ENCODE measurements at regions not wholly inside any gene's neighbourhood (a gene's known extent, or its start where the extent isn't known, plus 50 kb on each side); places are given as distances from the start of the nearest gene placed in this dataset.

DNA sequence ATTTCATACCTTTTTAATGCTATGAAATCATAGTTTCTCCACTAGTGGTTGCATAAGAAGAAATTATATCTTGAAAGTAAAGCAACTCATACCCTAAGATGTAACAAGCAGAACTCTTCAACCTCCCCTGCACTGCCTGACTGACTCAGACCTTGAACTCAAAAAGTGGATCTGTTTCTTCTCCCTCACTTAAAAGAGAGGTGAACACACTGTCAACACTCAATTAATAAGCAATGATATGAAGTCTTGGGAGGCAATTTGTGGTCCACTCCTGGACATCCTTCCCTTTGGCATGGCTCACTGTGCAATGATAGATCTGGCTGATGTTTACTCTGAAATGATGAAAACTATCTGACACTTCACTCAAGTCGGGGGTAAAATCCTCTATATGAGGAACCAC lies 282.0 kb upstream of the DKK2 start:
- Histone ChIP-seq H3K4me1 (ENCODE audit: insufficient read depth, low read length) (no peaks in the 10 kb centered on the region), H2AFZ (ENCODE audit: low read depth, low read length) (no peak overlapping the region), H3K27ac (ENCODE audit: low read length) (no peak overlapping the region), H3K27me3 (ENCODE audit: insufficient read depth, low read length, poor library complexity) (no peaks in the 10 kb centered on the region), H3K36me3 (ENCODE audit: insufficient read depth, low read length) (no peaks in the 10 kb centered on the region), H3K4me3 (ENCODE audit: low read depth in 1 of 2, low read length in 2 of 2) (no peak overlapping the region), H4K20me1 (ENCODE audit: insufficient read depth, low read length) (no peaks in the 10 kb centered on the region), H3K9me3 (ENCODE audit: insufficient read depth, low read length, severe bottlenecking) (no peaks in the 10 kb centered on the region), H3K9ac (ENCODE audit: low read depth, low read length) (no peak overlapping the region), H3K4me2 (ENCODE audit: insufficient read depth, low read length) (no peak overlapping the region), H3K79me2 (ENCODE audit: insufficient read depth, low read length) (no peaks in the 10 kb centered on the region)
- no peak for TF ChIP-seq EZH2 (IDR thresholded peaks at IDR 0.05; ENCODE audit: borderline replicate concordance, low read depth, low read length, severe bottlenecking)
- TF ChIP-seq, protein P1, sequence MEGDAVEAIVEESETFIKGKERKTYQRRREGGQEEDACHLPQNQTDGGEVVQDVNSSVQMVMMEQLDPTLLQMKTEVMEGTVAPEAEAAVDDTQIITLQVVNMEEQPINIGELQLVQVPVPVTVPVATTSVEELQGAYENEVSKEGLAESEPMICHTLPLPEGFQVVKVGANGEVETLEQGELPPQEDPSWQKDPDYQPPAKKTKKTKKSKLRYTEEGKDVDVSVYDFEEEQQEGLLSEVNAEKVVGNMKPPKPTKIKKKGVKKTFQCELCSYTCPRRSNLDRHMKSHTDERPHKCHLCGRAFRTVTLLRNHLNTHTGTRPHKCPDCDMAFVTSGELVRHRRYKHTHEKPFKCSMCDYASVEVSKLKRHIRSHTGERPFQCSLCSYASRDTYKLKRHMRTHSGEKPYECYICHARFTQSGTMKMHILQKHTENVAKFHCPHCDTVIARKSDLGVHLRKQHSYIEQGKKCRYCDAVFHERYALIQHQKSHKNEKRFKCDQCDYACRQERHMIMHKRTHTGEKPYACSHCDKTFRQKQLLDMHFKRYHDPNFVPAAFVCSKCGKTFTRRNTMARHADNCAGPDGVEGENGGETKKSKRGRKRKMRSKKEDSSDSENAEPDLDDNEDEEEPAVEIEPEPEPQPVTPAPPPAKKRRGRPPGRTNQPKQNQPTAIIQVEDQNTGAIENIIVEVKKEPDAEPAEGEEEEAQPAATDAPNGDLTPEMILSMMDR (IDR thresholded peaks at IDR 0.05; ENCODE audit: borderline replicate concordance, extremely low read depth, low read length, poor library complexity, severe bottlenecking), result no peak
- ATAC-seq (ENCODE audit: insufficient read depth, low read depth), result no peak
- DNase-seq, result no peak

DNA sequence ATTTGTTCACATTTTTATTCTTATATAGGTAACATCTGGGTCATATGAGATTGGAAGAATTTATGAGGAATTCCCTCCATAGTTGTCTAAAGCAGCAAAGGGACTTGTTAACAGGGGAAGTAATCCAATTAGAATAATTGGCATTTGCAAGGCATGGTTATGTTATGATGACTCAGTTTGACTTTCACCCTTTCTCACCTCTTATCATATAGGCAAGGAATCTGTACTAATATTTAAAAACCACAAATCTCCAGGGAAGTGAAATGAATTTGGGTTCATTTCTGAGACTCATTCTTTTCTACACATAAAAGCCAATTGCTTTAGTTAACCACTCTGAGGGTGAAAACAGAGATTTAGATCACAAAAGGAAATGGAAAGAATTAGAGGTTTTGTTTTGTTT lies 281.5 kb upstream of the DKK2 start:
- Histone ChIP-seq H3K9me3 (ENCODE audit: insufficient read depth, low read length, severe bottlenecking) (no peaks in the 10 kb centered on the region), H3K27me3 (ENCODE audit: insufficient read depth, low read length, poor library complexity) (no peaks in the 10 kb centered on the region), H3K4me2 (ENCODE audit: insufficient read depth, low read length) (no peak overlapping the region), H3K4me1 (ENCODE audit: insufficient read depth, low read length) (no peaks in the 10 kb centered on the region), H3K9ac (ENCODE audit: low read depth, low read length) (no peak overlapping the region), H4K20me1 (ENCODE audit: insufficient read depth, low read length) (no peaks in the 10 kb centered on the region), H3K27ac (ENCODE audit: low read length) (no peak overlapping the region), H3K4me3 (ENCODE audit: low read depth in 1 of 2, low read length in 2 of 2) (no peak overlapping the region), H2AFZ (ENCODE audit: low read depth, low read length) (no peak overlapping the region), H3K36me3 (ENCODE audit: insufficient read depth, low read length) (no peaks in the 10 kb centered on the region), H3K79me2 (ENCODE audit: insufficient read depth, low read length) (no peaks in the 10 kb centered on the region)
- ATAC-seq (ENCODE audit: insufficient read depth, low read depth) (no peak), DNase-seq (no peak)
- TF ChIP-seq, protein P1 (IDR thresholded peaks at IDR 0.05; ENCODE audit: borderline replicate concordance, extremely low read depth, low read length, poor library complexity, severe bottlenecking), result no peak
- TF ChIP-seq EZH2 (IDR thresholded peaks at IDR 0.05; ENCODE audit: borderline replicate concordance, low read depth, low read length, severe bottlenecking), result no peak

DNA sequence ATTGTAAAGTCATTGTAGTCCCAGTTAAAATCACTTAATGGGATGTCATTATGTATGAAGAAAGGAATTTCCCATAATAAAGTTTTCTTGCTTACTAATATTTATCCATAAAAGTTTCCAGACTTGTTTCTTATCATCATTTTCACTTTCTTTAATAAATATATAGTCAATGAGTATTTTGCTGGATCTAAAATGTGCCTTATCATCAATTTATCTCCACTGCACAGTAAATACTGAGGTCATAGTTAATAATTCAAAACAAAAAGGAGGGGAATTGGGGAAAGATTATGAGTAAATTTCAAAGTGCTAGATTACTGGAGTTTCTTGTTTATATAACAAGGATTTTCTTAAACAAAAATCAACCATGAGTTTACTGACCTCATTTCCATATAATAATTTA lies 279.5 kb upstream of the DKK2 start:
- Histone ChIP-seq H3K27ac (ENCODE audit: low read length) (no peak overlapping the region), H3K9me3 (ENCODE audit: insufficient read depth, low read length, severe bottlenecking) (no peaks in the 10 kb centered on the region), H2AFZ (ENCODE audit: low read depth, low read length) (no peak overlapping the region), H3K36me3 (ENCODE audit: insufficient read depth, low read length) (no peaks in the 10 kb centered on the region), H3K27me3 (ENCODE audit: insufficient read depth, low read length, poor library complexity) (no peaks in the 10 kb centered on the region), H3K79me2 (ENCODE audit: insufficient read depth, low read length) (no peaks in the 10 kb centered on the region), H3K4me3 (ENCODE audit: low read depth in 1 of 2, low read length in 2 of 2) (no peak overlapping the region), H3K9ac (ENCODE audit: low read depth, low read length) (no peak overlapping the region), H4K20me1 (ENCODE audit: insufficient read depth, low read length) (no peaks in the 10 kb centered on the region), H3K4me2 (ENCODE audit: insufficient read depth, low read length) (no peak overlapping the region), H3K4me1 (ENCODE audit: insufficient read depth, low read length) (no peaks in the 10 kb centered on the region)
- TF ChIP-seq, protein P1 (IDR thresholded peaks at IDR 0.05; ENCODE audit: borderline replicate concordance, extremely low read depth, low read length, poor library complexity, severe bottlenecking), result no peak
- no peak for TF ChIP-seq EZH2 (IDR thresholded peaks at IDR 0.05; ENCODE audit: borderline replicate concordance, low read depth, low read length, severe bottlenecking)
- DNase-seq (no peak), ATAC-seq (ENCODE audit: insufficient read depth, low read depth) (no peak)

DNA sequence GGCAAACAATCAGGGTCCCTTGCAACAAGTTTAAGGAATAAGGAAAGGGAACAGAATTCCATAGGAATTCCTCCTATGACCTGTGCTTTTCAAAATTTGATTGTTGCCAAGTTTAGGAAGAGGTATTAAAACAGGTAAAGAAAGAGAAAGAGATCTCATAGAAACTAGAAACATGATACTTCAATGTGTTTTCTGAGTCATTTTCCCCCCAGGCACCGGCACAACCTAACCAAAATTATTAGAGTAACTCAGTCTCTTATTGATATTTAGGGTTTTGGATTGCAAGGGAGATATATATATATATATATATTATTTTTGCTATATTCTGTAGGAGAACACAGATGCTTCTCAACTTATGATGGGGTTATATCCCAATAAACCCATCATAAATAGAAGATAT lies 278.0 kb upstream of the DKK2 start:
- DNase-seq, result no peak
- H3K9ac ChIP-seq (ENCODE audit: low read depth, low read length), result no peak overlapping the region

More for the DNA sequence above, 278.0 kb upstream of the DKK2 start:
- H3K27me3 ChIP-seq (ENCODE audit: insufficient read depth, low read length, poor library complexity), result no peaks in the 10 kb centered on the region
- no peaks in the 10 kb centered on the region for H3K4me1 ChIP-seq (ENCODE audit: insufficient read depth, low read length)
- ATAC-seq (ENCODE audit: insufficient read depth, low read depth), result no peak
- H2AFZ ChIP-seq (ENCODE audit: low read depth, low read length), result no peak overlapping the region
- no peak overlapping the region for H3K4me3 ChIP-seq (ENCODE audit: low read depth in 1 of 2, low read length in 2 of 2)
- no peak overlapping the region for H3K4me2 ChIP-seq (ENCODE audit: insufficient read depth, low read length)
- no peaks in the 10 kb centered on the region for H3K36me3 ChIP-seq (ENCODE audit: insufficient read depth, low read length)
- no peak overlapping the region for H3K27ac ChIP-seq (ENCODE audit: low read length)
- no peaks in the 10 kb centered on the region for H4K20me1 ChIP-seq (ENCODE audit: insufficient read depth, low read length)
- no peaks in the 10 kb centered on the region for H3K9me3 ChIP-seq (ENCODE audit: insufficient read depth, low read length, severe bottlenecking)
- no peaks in the 10 kb centered on the region for H3K79me2 ChIP-seq (ENCODE audit: insufficient read depth, low read length)
- TF ChIP-seq EZH2 (IDR thresholded peaks at IDR 0.05; ENCODE audit: borderline replicate concordance, low read depth, low read length, severe bottlenecking), result no peak
- TF ChIP-seq, protein P1 (IDR thresholded peaks at IDR 0.05; ENCODE audit: borderline replicate concordance, extremely low read depth, low read length, poor library complexity, severe bottlenecking), result no peak
